ENCODE measurements at regions not wholly inside any gene's neighbourhood (a gene's known extent, or its start where the extent isn't known, plus 50 kb on each side); places are given as distances from the start of the nearest gene placed in this dataset.

GRCh38 chr5:159385536-159385935 is 55.2 kb upstream of the IL12B start:
- H3K27me3 ChIP-seq (ENCODE audit: control insufficient read depth, insufficient read depth, low read length) = no peaks in the 10 kb centered on the region
- H3K9ac ChIP-seq (ENCODE audit: low read length) = no peak overlapping the region
- no peaks in the 10 kb centered on the region for H3K4me1 ChIP-seq (ENCODE audit: control insufficient read depth, insufficient read depth, low read length)
- H3K4me3 ChIP-seq (ENCODE audit: low read length) = no peak overlapping the region
- H3K9me3 ChIP-seq (ENCODE audit: control insufficient read depth, low read length) = no peaks in the 10 kb centered on the region
- H3K36me3 ChIP-seq (ENCODE audit: control insufficient read depth, insufficient read depth, low read length) = no peaks in the 10 kb centered on the region

DNA sequence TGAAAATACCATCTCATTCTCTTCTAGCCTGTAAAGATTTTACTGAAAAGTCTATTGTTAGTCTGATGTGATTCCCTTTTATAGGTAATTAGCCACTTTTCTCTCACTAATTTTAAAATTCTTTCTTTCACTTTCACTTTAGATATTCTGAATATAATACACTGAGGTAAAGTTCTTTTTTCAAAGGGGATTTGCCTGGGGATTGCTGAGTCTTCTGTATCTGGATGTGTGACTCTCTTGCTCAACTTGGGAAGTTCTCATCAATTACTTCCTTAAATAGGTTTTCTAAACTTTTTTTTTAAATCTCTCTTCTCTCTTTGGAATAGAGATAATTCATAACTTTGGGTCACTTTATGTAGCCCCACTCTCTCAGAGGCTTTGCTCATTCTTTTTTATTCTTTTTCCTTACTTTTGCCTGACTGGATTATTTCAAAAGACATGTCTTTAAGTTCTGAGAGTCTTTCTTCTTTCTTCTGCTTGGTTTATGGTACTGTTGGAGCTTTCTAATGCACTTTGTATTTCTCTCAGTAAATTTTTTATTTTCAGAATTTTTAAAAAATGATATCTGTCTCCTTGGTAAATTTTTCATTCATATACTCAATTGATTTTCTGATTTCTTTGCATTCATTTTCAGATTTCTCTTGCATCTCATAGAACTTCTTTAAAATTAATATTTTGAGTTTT is 55.9 kb upstream of the IL12B start:
- Histone ChIP-seq H3K36me3 (ENCODE audit: control insufficient read depth, insufficient read depth, low read length) (no peaks in the 10 kb centered on the region), H3K9me3 (ENCODE audit: control insufficient read depth, low read length) (no peaks in the 10 kb centered on the region), H3K9ac (ENCODE audit: low read length) (no peak overlapping the region), H3K4me3 (ENCODE audit: low read length) (no peak overlapping the region), H3K27me3 (ENCODE audit: control insufficient read depth, insufficient read depth, low read length) (no peaks in the 10 kb centered on the region), H3K4me1 (ENCODE audit: control insufficient read depth, insufficient read depth, low read length) (no peaks in the 10 kb centered on the region)

GRCh38 chr5:159392871-159393270 is 62.6 kb upstream of the IL12B start:
- Histone ChIP-seq H3K27me3 (ENCODE audit: control insufficient read depth, insufficient read depth, low read length) (no peaks in the 10 kb centered on the region), H3K36me3 (ENCODE audit: control insufficient read depth, insufficient read depth, low read length) (no peaks in the 10 kb centered on the region), H3K4me1 (ENCODE audit: control insufficient read depth, insufficient read depth, low read length) (no peaks in the 10 kb centered on the region), H3K4me3 (ENCODE audit: low read length) (no peak overlapping the region), H3K9ac (ENCODE audit: low read length) (no peak overlapping the region), H3K9me3 (ENCODE audit: control insufficient read depth, low read length) (no peaks in the 10 kb centered on the region)

DNA sequence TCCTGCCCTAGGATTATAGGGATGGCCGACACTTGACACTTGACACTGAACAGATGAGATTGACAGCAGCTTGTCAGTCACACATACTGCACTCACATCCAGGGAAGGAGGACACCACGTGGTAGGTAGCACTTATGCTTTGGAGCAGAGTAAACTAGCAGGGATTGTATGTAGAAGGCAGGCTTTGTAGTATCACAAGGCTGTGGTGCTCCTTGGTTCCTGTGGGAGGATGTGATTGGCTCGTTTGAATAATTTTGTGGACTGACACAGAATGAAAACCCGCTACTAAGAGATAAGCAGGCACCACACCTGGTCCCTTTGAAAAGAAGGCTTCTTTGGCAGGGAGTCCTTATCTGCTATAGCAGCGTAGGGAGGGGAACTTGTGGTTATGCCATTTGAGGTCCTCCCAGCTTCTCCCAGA is 63.6 kb upstream of the IL12B start:
- H3K27me3 ChIP-seq (ENCODE audit: control insufficient read depth, insufficient read depth, low read length) = no peaks in the 10 kb centered on the region
- no peaks in the 10 kb centered on the region for H3K9me3 ChIP-seq (ENCODE audit: control insufficient read depth, low read length)
- H3K4me3 ChIP-seq (ENCODE audit: low read length) = no peak overlapping the region

DNA sequence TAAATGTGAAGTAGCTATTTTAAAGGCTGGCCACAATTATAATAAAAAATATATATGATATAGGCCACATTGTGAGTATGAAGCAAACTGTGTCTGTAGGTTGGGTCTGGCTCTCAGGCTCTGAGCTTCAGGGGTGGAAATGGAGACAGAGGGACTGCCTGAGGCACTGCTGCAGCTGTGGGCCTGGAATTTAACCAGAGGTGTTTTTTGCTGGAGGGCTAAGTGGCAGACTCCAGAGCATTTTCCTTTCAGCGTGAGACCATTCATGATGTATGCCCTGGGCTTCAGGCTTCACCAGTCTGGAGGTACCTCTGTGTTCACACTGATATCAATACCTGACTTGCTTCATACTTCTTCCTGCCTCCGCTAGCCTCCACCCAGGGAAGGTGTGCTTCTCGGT is 64.9 kb upstream of the IL12B start:
- Histone ChIP-seq H3K9me3 (ENCODE audit: control insufficient read depth, low read length) (no peaks in the 10 kb centered on the region), H3K36me3 (ENCODE audit: control insufficient read depth, insufficient read depth, low read length) (no peaks in the 10 kb centered on the region), H3K27me3 (ENCODE audit: control insufficient read depth, insufficient read depth, low read length) (no peaks in the 10 kb centered on the region), H3K4me1 (ENCODE audit: control insufficient read depth, insufficient read depth, low read length) (no peaks in the 10 kb centered on the region), H3K4me3 (ENCODE audit: low read length) (no peak overlapping the region), H3K9ac (ENCODE audit: low read length) (no peak overlapping the region)

More for the DNA sequence above, 63.6 kb upstream of the IL12B start:
- Histone ChIP-seq H3K4me1 (ENCODE audit: control insufficient read depth, insufficient read depth, low read length) (no peaks in the 10 kb centered on the region), H3K36me3 (ENCODE audit: control insufficient read depth, insufficient read depth, low read length) (no peaks in the 10 kb centered on the region), H3K9ac (ENCODE audit: low read length) (no peak overlapping the region)

- H3K27me3 ChIP-seq (ENCODE audit: control insufficient read depth, insufficient read depth, low read length) = no peaks in the 10 kb centered on the region
- H3K36me3 ChIP-seq (ENCODE audit: control insufficient read depth, insufficient read depth, low read length) = no peaks in the 10 kb centered on the region
- H3K4me3 ChIP-seq (ENCODE audit: low read length) = no peak overlapping the region
- no peaks in the 10 kb centered on the region for H3K9me3 ChIP-seq (ENCODE audit: control insufficient read depth, low read length)
- H3K4me1 ChIP-seq (ENCODE audit: control insufficient read depth, insufficient read depth, low read length) = no peaks in the 10 kb centered on the region
- no peak overlapping the region for H3K9ac ChIP-seq (ENCODE audit: low read length)
These were observed 68.6 kb upstream of the IL12B start for GRCh38 chr5:159398936-159399335.

DNA sequence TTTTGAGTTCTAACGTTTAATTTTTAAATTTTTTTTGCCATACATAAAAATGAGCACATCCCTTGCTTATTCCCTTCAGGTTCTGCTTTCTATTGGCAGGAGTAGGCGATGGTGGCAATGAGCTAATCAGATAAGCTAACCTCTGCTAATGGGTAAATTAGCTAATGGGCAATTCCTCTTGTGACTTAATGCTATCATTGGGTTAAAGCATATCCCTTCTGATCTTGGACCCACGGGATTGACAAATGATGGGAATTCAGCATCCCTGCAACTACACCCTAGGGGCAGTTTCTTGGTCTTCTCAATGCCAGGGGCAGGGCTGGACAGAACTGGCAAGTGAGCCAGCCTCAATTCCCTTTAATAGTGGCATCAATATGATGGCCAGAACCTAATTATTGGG is 70.2 kb upstream of the IL12B start:
- Histone ChIP-seq H3K36me3 (ENCODE audit: control insufficient read depth, insufficient read depth, low read length) (no peaks in the 10 kb centered on the region), H3K4me1 (ENCODE audit: control insufficient read depth, insufficient read depth, low read length) (no peaks in the 10 kb centered on the region), H3K27me3 (ENCODE audit: control insufficient read depth, insufficient read depth, low read length) (no peaks in the 10 kb centered on the region), H3K4me3 (ENCODE audit: low read length) (no peak overlapping the region), H3K9ac (ENCODE audit: low read length) (no peak overlapping the region), H3K9me3 (ENCODE audit: control insufficient read depth, low read length) (no peaks in the 10 kb centered on the region)

GRCh38 chr5:159402311-159402710 is 72.0 kb upstream of the IL12B start:
- H3K9ac ChIP-seq (ENCODE audit: low read length) = no peak overlapping the region
- H3K36me3 ChIP-seq (ENCODE audit: control insufficient read depth, insufficient read depth, low read length) = no peaks in the 10 kb centered on the region
- no peaks in the 10 kb centered on the region for H3K4me1 ChIP-seq (ENCODE audit: control insufficient read depth, insufficient read depth, low read length)
- H3K4me3 ChIP-seq (ENCODE audit: low read length) = no peak overlapping the region
- no peaks in the 10 kb centered on the region for H3K9me3 ChIP-seq (ENCODE audit: control insufficient read depth, low read length)
- no peaks in the 10 kb centered on the region for H3K27me3 ChIP-seq (ENCODE audit: control insufficient read depth, insufficient read depth, low read length)

- Histone ChIP-seq H3K9me3 (ENCODE audit: control insufficient read depth, low read length) (no peaks in the 10 kb centered on the region), H3K36me3 (ENCODE audit: control insufficient read depth, insufficient read depth, low read length) (no peaks in the 10 kb centered on the region), H3K4me3 (ENCODE audit: low read length) (no peak overlapping the region), H3K27me3 (ENCODE audit: control insufficient read depth, insufficient read depth, low read length) (no peaks in the 10 kb centered on the region), H3K9ac (ENCODE audit: low read length) (no peak overlapping the region), H3K4me1 (ENCODE audit: control insufficient read depth, insufficient read depth, low read length) (no peaks in the 10 kb centered on the region)
These were observed 72.6 kb upstream of the IL12B start for GRCh38 chr5:159402856-159403255.

- H3K9me3 ChIP-seq (ENCODE audit: control insufficient read depth, low read length) = no peaks in the 10 kb centered on the region
- no peaks in the 10 kb centered on the region for H3K4me1 ChIP-seq (ENCODE audit: control insufficient read depth, insufficient read depth, low read length)
- H3K9ac ChIP-seq (ENCODE audit: low read length) = no peak overlapping the region
- H3K27me3 ChIP-seq (ENCODE audit: control insufficient read depth, insufficient read depth, low read length) = no peaks in the 10 kb centered on the region
- H3K36me3 ChIP-seq (ENCODE audit: control insufficient read depth, insufficient read depth, low read length) = no peaks in the 10 kb centered on the region
- H3K4me3 ChIP-seq (ENCODE audit: low read length) = no peak overlapping the region
These were observed 73.8 kb upstream of the IL12B start for GRCh38 chr5:159403906-159404681.

DNA sequence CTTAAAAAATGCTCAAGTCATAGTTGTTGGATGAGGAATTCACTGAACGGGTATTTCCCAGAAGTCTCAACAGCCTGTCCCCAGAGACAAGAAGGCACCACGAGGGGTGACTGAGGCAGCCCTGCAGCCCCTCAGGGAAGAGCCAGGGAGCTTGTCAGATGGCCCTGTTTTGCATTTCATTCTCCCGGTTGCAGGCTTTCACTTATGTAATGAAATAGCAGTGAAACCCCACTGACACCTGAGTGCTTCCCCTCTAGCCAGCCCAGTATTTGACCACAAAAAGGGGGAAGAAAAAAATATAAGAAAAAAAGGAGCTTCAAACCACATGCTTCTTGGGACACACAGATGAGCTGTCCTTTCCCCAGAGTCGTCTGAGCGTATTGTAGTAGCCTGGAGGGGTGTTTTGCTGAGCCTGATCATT is 75.3 kb upstream of the IL12B start:
- Histone ChIP-seq H3K36me3 (ENCODE audit: control insufficient read depth, insufficient read depth, low read length) (no peaks in the 10 kb centered on the region), H3K9me3 (ENCODE audit: control insufficient read depth, low read length) (no peaks in the 10 kb centered on the region)

GRCh38 chr5:159406571-159406970 is 76.3 kb upstream of the IL12B start:
- no peaks in the 10 kb centered on the region for H3K36me3 ChIP-seq (ENCODE audit: control insufficient read depth, insufficient read depth, low read length)
- H3K9ac ChIP-seq (ENCODE audit: low read length) = no peak overlapping the region
- H3K4me3 ChIP-seq (ENCODE audit: low read length) = no peak overlapping the region
- no peaks in the 10 kb centered on the region for H3K9me3 ChIP-seq (ENCODE audit: control insufficient read depth, low read length)
- no peaks in the 10 kb centered on the region for H3K27me3 ChIP-seq (ENCODE audit: control insufficient read depth, insufficient read depth, low read length)
- H3K4me1 ChIP-seq (ENCODE audit: control insufficient read depth, insufficient read depth, low read length) = no peaks in the 10 kb centered on the region

More for the DNA sequence above, 75.3 kb upstream of the IL12B start:
- Histone ChIP-seq H3K9ac (ENCODE audit: low read length) (no peak overlapping the region), H3K27me3 (ENCODE audit: control insufficient read depth, insufficient read depth, low read length) (no peaks in the 10 kb centered on the region), H3K4me3 (ENCODE audit: low read length) (no peak overlapping the region), H3K4me1 (ENCODE audit: control insufficient read depth, insufficient read depth, low read length) (no peaks in the 10 kb centered on the region)

Measured in mucosa of stomach (tissue), 1 donor.